ENCODE measurements at regions not wholly inside any gene's neighbourhood (a gene's known extent, or its start where the extent isn't known, plus 50 kb on each side); places are given as distances from the start of the nearest gene placed in this dataset.

- intact Hi-C loops (cut with micrococcal nuclease; ENCODE audit: unreplicated experiment) = no loop called here
- CTCF ChIA-PET = no interaction called here
- Histone ChIP-seq H3K27ac (ENCODE audit: low read depth, low read length, poor library complexity, severe bottlenecking) (no peak overlapping the region), H3K4me3 (ENCODE audit: low read depth, low read length, poor library complexity, severe bottlenecking) (no peak overlapping the region), H3K4me1 (ENCODE audit: insufficient read depth, low read length, poor library complexity, severe bottlenecking) (no peaks in the 10 kb centered on the region), H3K27me3 (replicated peaks; ENCODE audit: insufficient read depth, low read depth, low read length, poor library complexity) (no peaks in the 10 kb centered on the region), H3K9me3 (ENCODE audit: low read depth, low read length, poor library complexity, severe bottlenecking) (peaks cover 21% of the 10 kb centered on the region), H3K36me3 (ENCODE audit: insufficient read depth, low read length, poor library complexity, severe bottlenecking) (no peaks in the 10 kb centered on the region)
- POLR2A ChIA-PET (ENCODE audit: low non-redundant PET) = no interaction called here
- DNase-seq (ENCODE audit: low spot score) = no peak
- no peak for TF ChIP-seq EZH2 (IDR thresholded peaks at IDR 0.05; ENCODE audit: borderline replicate concordance, low read depth, low read length, poor library complexity, severe bottlenecking)
- TF ChIP-seq, protein P1, sequence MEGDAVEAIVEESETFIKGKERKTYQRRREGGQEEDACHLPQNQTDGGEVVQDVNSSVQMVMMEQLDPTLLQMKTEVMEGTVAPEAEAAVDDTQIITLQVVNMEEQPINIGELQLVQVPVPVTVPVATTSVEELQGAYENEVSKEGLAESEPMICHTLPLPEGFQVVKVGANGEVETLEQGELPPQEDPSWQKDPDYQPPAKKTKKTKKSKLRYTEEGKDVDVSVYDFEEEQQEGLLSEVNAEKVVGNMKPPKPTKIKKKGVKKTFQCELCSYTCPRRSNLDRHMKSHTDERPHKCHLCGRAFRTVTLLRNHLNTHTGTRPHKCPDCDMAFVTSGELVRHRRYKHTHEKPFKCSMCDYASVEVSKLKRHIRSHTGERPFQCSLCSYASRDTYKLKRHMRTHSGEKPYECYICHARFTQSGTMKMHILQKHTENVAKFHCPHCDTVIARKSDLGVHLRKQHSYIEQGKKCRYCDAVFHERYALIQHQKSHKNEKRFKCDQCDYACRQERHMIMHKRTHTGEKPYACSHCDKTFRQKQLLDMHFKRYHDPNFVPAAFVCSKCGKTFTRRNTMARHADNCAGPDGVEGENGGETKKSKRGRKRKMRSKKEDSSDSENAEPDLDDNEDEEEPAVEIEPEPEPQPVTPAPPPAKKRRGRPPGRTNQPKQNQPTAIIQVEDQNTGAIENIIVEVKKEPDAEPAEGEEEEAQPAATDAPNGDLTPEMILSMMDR (conservative IDR thresholded peaks at IDR 0.05; ENCODE audit: low read depth, low read length) = no peak
- BruUV-seq (replicated peaks) = no TSS peak
These were observed 1867.9 kb upstream of the LRRTM1 start for GRCh38 chr2:82172483-82172882.

- POLR2A ChIA-PET (ENCODE audit: low non-redundant PET) = no interaction called here
- Histone ChIP-seq H3K27me3 (replicated peaks; ENCODE audit: insufficient read depth, low read depth, low read length, poor library complexity) (no peaks in the 10 kb centered on the region), H3K36me3 (ENCODE audit: insufficient read depth, low read length, poor library complexity, severe bottlenecking) (no peaks in the 10 kb centered on the region), H3K4me1 (ENCODE audit: insufficient read depth, low read length, poor library complexity, severe bottlenecking) (no peaks in the 10 kb centered on the region), H3K4me3 (ENCODE audit: low read depth, low read length, poor library complexity, severe bottlenecking) (no peak overlapping the region), H3K9me3 (ENCODE audit: low read depth, low read length, poor library complexity, severe bottlenecking) (peaks cover 11% of the 10 kb centered on the region), H3K27ac (ENCODE audit: low read depth, low read length, poor library complexity, severe bottlenecking) (no peak overlapping the region)
- no peak for TF ChIP-seq EZH2 (IDR thresholded peaks at IDR 0.05; ENCODE audit: borderline replicate concordance, low read depth, low read length, poor library complexity, severe bottlenecking)
- intact Hi-C loops (cut with micrococcal nuclease; ENCODE audit: unreplicated experiment) = no loop called here
- no peak for DNase-seq (ENCODE audit: low spot score)
- BruUV-seq (replicated peaks) = no TSS peak
- CTCF ChIA-PET = no interaction called here
These were observed 1864.8 kb upstream of the LRRTM1 start for GRCh38 chr2:82169379-82169778.

GRCh38 chr2:82165377-82165776 is 1860.8 kb upstream of the LRRTM1 start:
- CTCF ChIA-PET = no interaction called here
- no TSS peak for BruUV-seq (replicated peaks)
- Histone ChIP-seq H3K4me3 (ENCODE audit: low read depth, low read length, poor library complexity, severe bottlenecking) (no peak overlapping the region), H3K27me3 (replicated peaks; ENCODE audit: insufficient read depth, low read depth, low read length, poor library complexity) (no peaks in the 10 kb centered on the region), H3K27ac (ENCODE audit: low read depth, low read length, poor library complexity, severe bottlenecking) (no peak overlapping the region), H3K36me3 (ENCODE audit: insufficient read depth, low read length, poor library complexity, severe bottlenecking) (no peaks in the 10 kb centered on the region), H3K4me1 (ENCODE audit: insufficient read depth, low read length, poor library complexity, severe bottlenecking) (no peaks in the 10 kb centered on the region), H3K9me3 (ENCODE audit: low read depth, low read length, poor library complexity, severe bottlenecking) (peaks cover 14% of the 10 kb centered on the region)
- POLR2A ChIA-PET (ENCODE audit: low non-redundant PET) = no interaction called here
- intact Hi-C loops (cut with micrococcal nuclease; ENCODE audit: unreplicated experiment) = no loop called here
- no peak for DNase-seq (ENCODE audit: low spot score)
- TF ChIP-seq, protein P1 (conservative IDR thresholded peaks at IDR 0.05; ENCODE audit: low read depth, low read length) = no peak
- TF ChIP-seq EZH2 (IDR thresholded peaks at IDR 0.05; ENCODE audit: borderline replicate concordance, low read depth, low read length, poor library complexity, severe bottlenecking) = no peak

DNA sequence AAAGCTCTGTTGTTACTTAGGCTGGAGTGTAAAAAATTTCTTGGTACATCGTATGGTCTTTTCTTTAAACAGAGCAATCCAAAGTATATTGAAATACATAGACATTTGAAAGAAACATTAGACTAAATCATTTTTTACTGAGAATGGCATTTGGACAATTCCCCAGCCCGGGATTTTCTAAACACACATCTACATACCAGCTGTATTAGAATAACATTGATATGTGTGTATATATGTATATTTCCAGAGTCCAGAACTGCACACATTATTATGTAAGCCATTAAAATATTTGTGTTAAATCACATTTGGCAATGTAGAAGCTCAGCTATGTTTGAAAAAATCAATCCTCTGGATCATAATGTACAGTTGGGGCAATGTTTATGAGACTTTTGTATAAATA is 1853.6 kb upstream of the LRRTM1 start:
- TF ChIP-seq, protein P1 (conservative IDR thresholded peaks at IDR 0.05; ENCODE audit: low read depth, low read length) = no peak
- TF ChIP-seq EZH2 (IDR thresholded peaks at IDR 0.05; ENCODE audit: borderline replicate concordance, low read depth, low read length, poor library complexity, severe bottlenecking) = no peak
- no TSS peak for BruUV-seq (replicated peaks)
- no peaks in the 10 kb centered on the region for H3K4me1 ChIP-seq (ENCODE audit: insufficient read depth, low read length, poor library complexity, severe bottlenecking)
- H3K4me3 ChIP-seq (ENCODE audit: low read depth, low read length, poor library complexity, severe bottlenecking) = no peak overlapping the region
- ChIA-PET POLR2A (ENCODE audit: low non-redundant PET) (no interaction called here), CTCF (no interaction called here)
- no peak overlapping the region for H3K27ac ChIP-seq (ENCODE audit: low read depth, low read length, poor library complexity, severe bottlenecking)
- peaks cover 31% of the 10 kb centered on the region for H3K9me3 ChIP-seq (ENCODE audit: low read depth, low read length, poor library complexity, severe bottlenecking)
- no peak for DNase-seq (ENCODE audit: low spot score)
- intact Hi-C loops (cut with micrococcal nuclease; ENCODE audit: unreplicated experiment) = no loop called here
- no peaks in the 10 kb centered on the region for H3K27me3 ChIP-seq (replicated peaks; ENCODE audit: insufficient read depth, low read depth, low read length, poor library complexity)
- no peaks in the 10 kb centered on the region for H3K36me3 ChIP-seq (ENCODE audit: insufficient read depth, low read length, poor library complexity, severe bottlenecking)

Measured in A673 (cell line).